HG02763 (cell line): ENCODE measurements at regions not wholly inside any gene's neighbourhood (a gene's known extent, or its start where the extent isn't known, plus 50 kb on each side); places are given as distances from the start of the nearest gene placed in this dataset.
"Not testable (repeated sequence)": the region's sequence is repeated elsewhere in the genome, so short reads cannot be mapped to it uniquely, and the experiment has no call there.

Experiments
- ATAC-seq: cut with Tn5 transposase; IDR thresholded peaks from one replicate; pipeline ENCODE4 v1.9.1; 2021; ENCODE audit warnings: mild to moderate bottlenecking, moderate library complexity; ENCODE audit not compliant: unreplicated experiment

DNA sequence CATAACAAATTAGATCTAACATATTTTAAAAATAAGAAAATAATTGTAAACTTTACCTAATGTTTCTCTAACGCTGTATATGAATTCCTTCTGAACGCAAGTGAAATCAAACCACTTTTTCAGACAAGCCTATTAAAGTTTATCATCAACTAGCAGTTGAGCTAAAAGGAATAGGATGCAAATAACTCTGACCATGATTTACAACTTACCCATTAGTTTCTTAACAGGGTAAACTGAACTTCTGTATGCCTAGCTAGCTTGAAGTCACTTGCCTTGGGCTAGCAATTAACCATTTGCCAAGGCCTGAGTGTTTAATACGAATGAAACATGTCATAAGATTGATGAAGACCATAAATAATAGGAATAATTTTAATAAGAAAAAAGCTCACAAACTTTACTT lies 762.7 kb upstream of the ARRDC3 start:
- no peak for ATAC-seq

- ATAC-seq = no peak
Measured at GRCh38 chr5:92144824-92145223, 761.7 kb upstream of the ARRDC3 start.

DNA sequence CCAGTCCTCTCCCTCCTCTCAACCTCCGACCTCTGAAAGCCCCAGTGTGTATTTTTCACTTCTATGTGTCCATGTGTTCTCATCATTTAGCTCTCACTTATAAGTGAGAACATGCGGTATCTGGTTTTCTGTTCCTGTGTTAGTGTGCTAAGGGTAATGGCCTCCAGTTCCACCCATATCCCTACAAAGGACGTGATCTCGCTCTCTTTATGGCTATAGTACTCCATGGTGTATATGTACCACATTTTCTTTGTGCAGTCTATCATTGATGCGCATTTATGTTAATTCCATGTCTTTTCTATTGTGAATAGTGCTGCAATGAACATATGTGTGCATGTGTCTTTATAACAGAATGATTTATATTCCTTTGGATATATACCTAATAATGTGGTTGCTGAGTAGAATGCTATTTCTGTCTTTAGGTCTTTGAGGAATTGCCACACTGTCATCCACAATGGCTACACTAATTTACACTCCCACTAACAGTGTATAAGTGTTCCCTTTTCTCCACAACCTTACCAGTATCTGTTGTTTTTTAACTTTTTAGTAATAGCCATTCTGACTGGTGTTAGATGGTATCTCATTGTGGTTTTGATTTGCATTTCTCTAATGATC lies 749.3 kb upstream of the ARRDC3 start:
- ATAC-seq = not testable (repeated sequence)

- ATAC-seq = no peak
Measured at GRCh38 chr5:92126182-92126581, 743.1 kb upstream of the ARRDC3 start.

DNA sequence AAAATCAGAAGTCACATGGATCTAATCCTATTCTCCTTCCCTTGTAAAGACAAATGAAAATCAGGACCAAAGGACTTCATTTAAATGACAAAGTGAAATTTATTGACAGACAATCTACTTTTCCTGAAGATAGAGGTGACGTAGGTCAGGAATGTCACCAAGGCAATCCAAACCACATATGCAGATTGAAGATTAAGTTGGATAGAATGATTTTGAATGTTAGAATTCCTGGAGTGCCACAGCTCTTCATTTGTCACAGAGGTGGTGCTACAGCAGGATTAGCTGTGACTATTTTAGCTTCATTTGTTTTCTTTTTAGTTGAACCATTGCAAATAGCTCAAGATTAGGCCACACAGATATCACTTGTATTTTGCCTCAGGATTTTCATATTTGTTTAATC lies 736.0 kb upstream of the ARRDC3 start:
- ATAC-seq = no peak

GRCh38 chr5:92106808-92107207 lies 723.7 kb upstream of the ARRDC3 start:
- no peak for ATAC-seq

DNA sequence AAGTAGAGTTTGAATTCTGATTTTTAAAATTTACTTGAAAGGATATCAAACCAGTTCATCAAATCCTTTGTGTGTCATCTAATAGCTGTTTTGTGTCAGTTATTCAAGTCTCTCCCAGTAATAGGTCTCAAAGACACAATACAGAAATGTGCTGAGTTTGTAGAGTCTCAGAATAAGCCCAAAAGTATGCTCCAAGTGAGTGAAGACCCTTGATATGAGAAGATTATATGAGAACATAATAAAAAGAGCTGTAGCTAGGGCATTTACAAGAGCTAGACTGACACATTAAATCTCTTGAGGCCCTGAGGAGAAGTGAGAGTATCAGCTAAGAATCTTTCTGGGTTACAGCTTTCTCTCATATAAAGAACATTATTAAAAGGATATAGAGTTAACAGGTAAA lies 721.0 kb upstream of the ARRDC3 start:
- ATAC-seq = no peak

- no peak for ATAC-seq
Measured at GRCh38 chr5:92102313-92102712, 719.2 kb upstream of the ARRDC3 start.

- ATAC-seq = no peak
Measured at GRCh38 chr5:92092239-92092638, 709.1 kb upstream of the ARRDC3 start.

DNA sequence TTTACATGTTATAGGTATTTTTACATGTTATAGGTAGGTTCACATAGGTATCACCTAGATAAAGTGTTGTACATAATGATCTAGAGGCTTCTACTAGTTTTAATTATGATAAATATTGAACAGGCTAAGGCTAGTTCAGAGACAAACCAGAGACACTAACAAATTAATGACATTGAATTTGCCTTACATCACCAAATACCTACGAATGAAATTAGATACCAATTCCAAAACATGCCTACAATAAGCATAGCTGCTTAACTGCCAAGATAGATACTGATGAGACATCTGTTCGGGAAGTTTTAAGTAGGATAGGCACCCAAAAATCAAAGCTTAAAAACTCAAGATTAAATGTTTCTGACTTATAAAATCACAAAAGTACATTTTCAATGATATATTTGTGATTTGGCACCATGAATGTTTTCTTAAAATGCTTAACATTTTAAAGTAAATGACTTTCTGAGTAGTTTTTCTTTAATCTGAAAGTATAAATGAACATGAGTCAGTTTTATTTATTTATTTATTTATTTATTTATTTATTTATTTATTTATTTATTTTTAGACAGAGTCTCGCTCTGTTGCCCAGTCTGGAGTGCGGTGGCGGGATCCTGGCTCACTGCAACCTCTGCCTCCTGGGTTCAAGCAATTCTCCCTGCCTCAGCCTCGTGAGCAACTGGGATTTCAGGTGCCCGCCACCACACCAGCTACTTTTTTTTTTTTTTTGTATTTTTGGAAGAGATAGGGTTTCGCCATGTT lies 703.1 kb upstream of the ARRDC3 start:
- ATAC-seq = no peak

DNA sequence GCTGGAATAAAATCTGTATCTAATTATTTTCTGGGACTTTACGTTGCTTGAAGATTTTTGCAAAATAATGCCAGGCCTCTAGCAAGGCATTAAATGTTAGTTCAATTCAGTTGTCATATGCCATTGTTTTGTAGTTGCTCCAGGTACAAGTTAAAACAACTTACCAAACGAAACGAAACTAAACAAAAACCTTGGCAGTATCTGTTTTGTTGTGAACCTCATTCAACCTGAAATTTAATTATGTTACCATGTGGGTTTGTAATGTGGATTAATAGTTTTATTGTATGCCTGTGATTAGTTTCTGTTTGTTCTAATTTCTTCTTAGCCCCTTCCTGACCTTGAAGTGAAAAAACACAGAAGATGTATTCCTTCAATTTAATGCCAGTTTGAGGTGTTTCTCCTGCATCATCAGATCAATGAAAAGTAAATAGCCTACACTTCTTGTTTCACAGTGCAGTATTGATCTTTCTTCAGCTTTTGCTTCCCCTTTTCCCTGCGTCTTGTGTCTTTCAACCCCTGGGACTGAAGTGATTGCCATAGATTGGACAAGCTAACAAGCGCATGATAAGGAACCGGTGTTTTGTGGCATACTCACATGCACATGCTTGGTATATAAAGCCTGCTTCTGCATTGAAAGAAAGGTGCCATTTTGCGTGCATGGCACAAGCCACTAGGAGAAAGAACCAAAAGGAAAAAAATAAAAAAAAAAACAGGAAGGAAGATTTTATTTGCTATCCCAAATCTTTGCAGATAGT lies 699.0 kb upstream of the ARRDC3 start:
- ATAC-seq = no peak

- no peak for ATAC-seq
Measured at GRCh38 chr5:92070786-92071185, 687.7 kb upstream of the ARRDC3 start.

GRCh38 chr5:92064993-92065392 lies 681.9 kb upstream of the ARRDC3 start:
- no peak for ATAC-seq

DNA sequence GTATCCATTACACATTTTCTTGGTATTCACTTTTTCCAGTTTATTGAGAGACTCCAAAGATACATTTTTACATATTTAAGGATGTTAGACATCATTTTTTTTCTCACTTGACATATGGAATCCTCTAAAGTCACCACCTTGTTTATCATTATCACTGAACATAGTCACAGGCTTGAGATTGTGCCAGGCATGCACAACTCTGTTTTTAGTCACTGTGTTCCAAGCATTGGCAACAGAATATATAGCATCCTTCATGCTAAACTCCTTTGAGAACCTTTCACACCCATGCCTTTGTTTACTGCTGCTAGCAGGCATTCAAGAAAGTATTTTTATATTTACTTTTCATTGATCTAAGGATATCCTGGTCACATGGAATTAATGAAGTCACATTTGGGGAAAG lies 668.6 kb upstream of the ARRDC3 start:
- no peak for ATAC-seq

GRCh38 chr5:92050970-92051369 lies 667.9 kb upstream of the ARRDC3 start:
- no peak for ATAC-seq

GRCh38 chr5:92041911-92042660 lies 659.0 kb upstream of the ARRDC3 start:
- no peak for ATAC-seq

DNA sequence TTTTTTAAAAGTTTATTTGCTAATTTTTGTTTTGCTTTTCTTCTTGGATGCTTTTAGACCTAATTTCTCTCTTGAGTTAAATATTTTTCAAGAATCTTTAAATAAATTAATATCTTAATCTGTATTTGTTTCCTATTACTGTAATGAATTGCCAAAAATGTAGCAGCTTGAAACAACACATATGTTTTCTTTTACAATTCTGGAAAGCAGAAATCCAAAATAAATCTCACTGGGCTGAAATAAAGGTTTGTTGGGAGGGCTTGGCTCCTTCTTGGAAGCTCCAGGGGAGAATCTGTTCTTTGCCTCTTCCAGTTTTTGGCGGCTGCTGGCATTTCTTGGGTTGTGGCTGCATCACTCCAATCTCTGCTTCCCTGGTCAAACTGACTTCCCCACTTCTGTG lies 658.1 kb upstream of the ARRDC3 start:
- no peak for ATAC-seq

- ATAC-seq = not testable (repeated sequence)
Measured at GRCh38 chr5:92029792-92030191, 646.7 kb upstream of the ARRDC3 start.

GRCh38 chr5:92023555-92023954 lies 640.4 kb upstream of the ARRDC3 start:
- no peak for ATAC-seq

GRCh38 chr5:92023141-92023471 lies 640.0 kb upstream of the ARRDC3 start:
- no peak for ATAC-seq

GRCh38 chr5:92022415-92023140 lies 639.5 kb upstream of the ARRDC3 start:
- ATAC-seq = no peak
